IPS DF 6.9 (cell line): ENCODE measurements at regions not wholly inside any gene's neighbourhood (a gene's known extent, or its start where the extent isn't known, plus 50 kb on each side); places are given as distances from the start of the nearest gene placed in this dataset.

Experiments
- DNase-seq: peaks from one replicate; pipeline ENCODE4 v3.0.0-alpha.2; 2013; ENCODE audit warnings: low read depth, low spot score
- H3K27ac ChIP-seq: one replicate; pipeline ENCODE4 v1.5.1; 2013; ENCODE audit warnings: low read length, control low read depth
- H3K27me3 ChIP-seq: 2 replicates; pipeline ENCODE4 v1.6.1; 2013; ENCODE audit warnings: mild to moderate bottlenecking, low read length; ENCODE audit not compliant: control insufficient read depth, insufficient read depth
- H3K36me3 ChIP-seq: 2 replicates; pipeline ENCODE4 v1.6.1; 2013; ENCODE audit warnings: low read length; ENCODE audit not compliant: control insufficient read depth, insufficient read depth
- H3K4me1 ChIP-seq: 2 replicates; pipeline ENCODE4 v1.6.1; 2013; ENCODE audit warnings: low read length; ENCODE audit not compliant: control insufficient read depth, insufficient read depth
- H3K4me3 ChIP-seq: 2 replicates; pipeline ENCODE4 v1.5.1; 2013; ENCODE audit warnings: mild to moderate bottlenecking, low read length
- H3K9me3 ChIP-seq: 2 replicates; pipeline ENCODE4 v1.6.1; 2013; ENCODE audit warnings: low read length, inconsistent platforms; ENCODE audit not compliant: control insufficient read depth, insufficient read depth
- WGBS: extraction: QIAGEN DNeasy Blood & Tissue Kit; methylation state at CpG from one replicate; pipeline ENCODE4 v1.1.7; 2013; ENCODE audit warnings: mixed read lengths, missing lambda C conversion rate; ENCODE audit not compliant: insufficient read length, insufficient coverage; 5-methylcytosine and 5-hydroxymethylcytosine counted together

DNA sequence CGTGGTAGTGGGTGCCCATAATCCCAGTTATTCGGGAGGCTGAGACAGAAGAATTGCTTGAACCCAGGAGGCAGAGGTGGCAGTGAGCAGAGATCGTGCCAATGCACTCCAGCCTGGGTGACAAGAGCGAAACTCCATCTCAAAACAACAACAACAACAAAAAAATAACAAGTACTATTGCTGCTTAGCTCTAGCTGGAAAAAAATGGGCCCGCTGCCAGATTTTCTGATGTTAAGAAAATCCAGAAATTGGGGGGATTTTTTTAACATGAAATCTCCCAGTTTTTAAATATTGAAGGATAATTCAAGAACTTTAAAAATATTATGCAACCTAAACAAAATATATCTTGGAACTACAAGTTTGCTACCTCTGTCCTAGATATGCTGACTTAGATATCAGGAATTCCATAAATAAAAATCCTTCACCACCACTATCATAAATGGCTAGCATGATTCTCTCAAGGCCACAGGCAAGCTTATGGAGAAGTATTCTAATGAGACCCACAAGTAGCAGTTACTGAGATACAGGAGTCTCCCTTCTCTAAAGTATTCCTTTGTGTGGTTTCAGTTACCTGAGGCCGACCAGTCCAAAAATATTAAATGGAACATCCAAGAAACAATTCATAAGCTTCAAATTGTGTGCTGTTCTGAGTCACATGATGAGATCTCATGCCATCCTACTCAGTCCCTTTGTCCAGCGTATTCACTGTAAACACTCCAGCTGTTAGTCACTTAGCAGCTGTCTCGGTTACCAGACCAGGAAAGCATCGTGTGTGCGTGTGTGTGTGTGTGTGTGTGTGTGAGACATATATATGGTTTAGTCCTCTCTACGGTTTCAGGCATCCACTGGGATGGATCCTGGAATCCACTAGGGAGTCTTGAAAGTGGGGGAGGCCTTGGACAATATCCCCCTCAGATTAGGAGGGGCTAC is 277.2 kb downstream of the TBL1XR1 start:
- no peak overlapping the region for H3K27ac ChIP-seq
- peaks cover 9% of the 10 kb centered on the region; the same call in 1 of the 2 replicates for H3K4me1 ChIP-seq
- H3K27me3 ChIP-seq, result no peaks in the 10 kb centered on the region
- H3K36me3 ChIP-seq, result no peaks in the 10 kb centered on the region
- no peak for DNase-seq
- WGBS, result no CpG with 5 or more reads among the region's 11 CpGs
- no peaks in the 10 kb centered on the region for H3K9me3 ChIP-seq
- no peak overlapping the region for H3K4me3 ChIP-seq

DNA sequence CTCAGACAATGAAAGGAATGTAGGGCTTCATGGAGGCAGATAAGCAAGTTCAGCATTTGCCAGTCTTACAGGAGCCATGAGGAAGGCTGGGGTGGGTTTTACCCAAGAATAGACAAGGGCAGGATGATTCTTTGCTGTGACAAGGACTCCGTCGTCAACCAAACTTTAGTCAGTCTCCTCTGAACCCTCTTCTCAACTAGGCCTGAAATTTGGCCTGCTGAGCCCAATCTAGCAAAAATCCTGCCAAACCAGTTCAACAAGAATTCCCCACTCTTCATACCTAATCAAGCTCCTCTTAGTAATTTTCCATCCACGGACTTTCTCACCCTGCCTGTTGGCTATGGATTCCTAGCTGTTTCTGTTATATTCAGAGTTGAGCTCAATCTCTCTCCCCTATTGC is 280.5 kb downstream of the TBL1XR1 start:
- Histone ChIP-seq H3K9me3 (no peaks in the 10 kb centered on the region), H3K36me3 (no peaks in the 10 kb centered on the region), H3K4me3 (no peak overlapping the region), H3K4me1 (peaks cover 10% of the 10 kb centered on the region; the same call in 1 of the 2 replicates), H3K27ac (no peak overlapping the region), H3K27me3 (no peaks in the 10 kb centered on the region)
- WGBS, result no CpG with 5 or more reads among the region's 3 CpGs
- peak; percentile 90 for DNase-seq

DNA sequence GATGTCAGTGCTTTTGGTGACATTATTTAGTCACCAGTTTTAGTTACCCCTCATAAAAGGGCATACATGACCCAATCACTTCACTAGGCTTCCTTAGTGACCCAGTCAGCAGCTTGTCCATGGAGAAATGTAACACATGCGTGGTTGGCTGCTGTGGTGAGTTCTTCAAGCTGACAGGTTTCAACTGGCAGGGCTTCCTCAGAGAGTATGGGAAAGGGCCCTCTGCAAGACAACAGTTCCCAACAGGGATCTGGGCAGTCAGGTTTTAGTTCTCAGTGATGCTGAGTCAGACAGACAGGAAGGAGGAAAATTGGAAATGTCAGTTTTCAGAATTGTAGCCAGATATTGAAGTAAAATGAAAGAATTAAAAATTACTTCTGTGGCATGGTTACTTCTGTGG is 282.5 kb downstream of the TBL1XR1 start:
- H3K27me3 ChIP-seq, result no peaks in the 10 kb centered on the region
- WGBS, result no CpG with 5 or more reads among the region's 1 CpG
- no peak for DNase-seq

DNA sequence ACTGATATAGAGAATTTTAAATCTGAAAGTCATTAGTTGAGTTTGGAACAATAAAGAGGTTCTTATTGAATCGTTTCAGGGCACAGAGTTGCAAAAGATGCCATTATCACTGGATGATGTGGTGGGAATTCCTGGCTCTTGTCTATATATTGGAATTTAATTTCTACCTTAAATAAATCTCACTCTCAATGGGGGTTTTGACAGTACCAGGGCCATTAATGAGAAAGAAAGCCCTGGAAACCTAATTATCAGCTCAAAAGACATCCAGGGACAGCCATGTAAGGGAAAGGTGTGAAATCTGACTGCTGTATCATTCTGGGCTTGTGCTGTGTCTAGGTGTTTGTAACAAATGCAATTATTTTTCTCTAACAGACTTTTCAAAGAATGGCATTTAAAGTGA is 285.7 kb downstream of the TBL1XR1 start:
- H3K4me3 ChIP-seq, result no peak overlapping the region
- H3K27ac ChIP-seq, result no peak overlapping the region
- no peak for DNase-seq
- H3K27me3 ChIP-seq, result no peaks in the 10 kb centered on the region
- no CpG with 5 or more reads among the region's 1 CpG for WGBS
- H3K9me3 ChIP-seq, result no peaks in the 10 kb centered on the region
- no peaks in the 10 kb centered on the region for H3K36me3 ChIP-seq
- H3K4me1 ChIP-seq, result peaks cover 4% of the 10 kb centered on the region; the same call in 1 of the 2 replicates

More for the DNA sequence above, 282.5 kb downstream of the TBL1XR1 start:
- H3K36me3 ChIP-seq, result no peaks in the 10 kb centered on the region
- no peak overlapping the region for H3K4me3 ChIP-seq
- no peaks in the 10 kb centered on the region for H3K9me3 ChIP-seq
- H3K27ac ChIP-seq, result no peak overlapping the region
- peaks cover 10% of the 10 kb centered on the region; the same call in 1 of the 2 replicates for H3K4me1 ChIP-seq

DNA sequence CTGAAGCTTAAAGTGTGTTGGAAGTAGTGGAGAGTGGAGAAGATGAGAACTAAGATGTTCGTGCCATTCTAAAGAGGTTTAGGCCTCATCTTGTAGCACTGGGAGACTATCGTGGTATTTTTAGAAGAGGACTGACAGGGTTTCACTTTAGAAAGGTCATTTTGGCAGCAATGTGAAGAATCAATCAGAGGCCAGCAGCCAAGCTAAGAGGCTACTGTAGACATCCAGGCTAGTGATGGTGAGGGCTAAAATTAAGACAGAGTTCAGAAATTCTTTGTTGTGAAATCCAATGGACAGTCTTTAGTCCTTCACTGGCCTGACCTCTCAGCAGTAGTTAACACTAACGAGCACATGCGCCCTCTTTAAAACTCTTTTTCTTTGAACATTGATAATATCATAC is 288.2 kb downstream of the TBL1XR1 start:
- Histone ChIP-seq H3K4me3 (no peak overlapping the region), H3K36me3 (no peaks in the 10 kb centered on the region), H3K4me1 (peaks cover 1% of the 10 kb centered on the region; the same call in 1 of the 2 replicates), H3K27ac (no peak overlapping the region), H3K27me3 (no peaks in the 10 kb centered on the region), H3K9me3 (no peaks in the 10 kb centered on the region)
- no peak for DNase-seq
- no CpG with 5 or more reads among the region's 4 CpGs for WGBS

DNA sequence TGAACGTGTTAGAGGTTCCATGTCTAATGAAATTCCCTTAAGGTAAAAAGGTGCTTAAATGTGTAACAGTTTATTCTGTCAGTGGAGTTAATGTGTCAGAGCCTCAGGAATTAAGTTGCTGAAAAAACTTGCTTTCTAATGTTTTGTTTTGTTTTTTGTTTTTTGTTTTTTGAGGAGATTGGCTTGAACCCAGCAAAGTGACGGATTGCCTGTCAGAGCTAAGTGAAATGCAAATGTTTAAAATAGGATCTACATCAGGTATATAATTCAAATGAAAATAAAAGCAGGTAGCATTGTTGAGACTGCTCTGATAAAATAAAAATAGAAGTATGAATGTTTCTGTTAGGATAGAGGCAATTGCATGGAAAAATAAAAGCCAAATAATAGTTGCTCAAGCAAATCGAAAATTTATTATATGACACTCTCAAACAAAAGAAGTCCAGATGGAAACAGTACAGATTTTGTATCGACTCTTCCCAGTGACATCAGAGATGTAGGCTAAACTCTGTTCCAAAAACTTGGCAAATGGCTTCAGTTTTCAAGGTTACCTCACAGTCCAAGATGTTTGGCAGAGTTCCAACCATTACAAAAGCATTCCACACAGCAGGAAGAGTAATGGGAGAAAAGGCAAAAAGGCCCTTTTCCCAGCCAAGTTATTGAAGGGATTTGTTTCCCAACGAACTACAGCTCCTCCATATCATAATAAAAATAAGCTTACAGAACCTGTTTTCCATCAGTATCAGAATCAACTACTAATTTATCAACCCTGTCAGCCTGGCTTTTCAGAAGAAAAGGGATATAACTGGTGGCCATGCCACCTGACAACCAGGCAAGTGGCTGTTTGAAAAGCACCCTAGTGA is 291.0 kb downstream of the TBL1XR1 start:
- no peaks in the 10 kb centered on the region for H3K27me3 ChIP-seq
- no peaks in the 10 kb centered on the region for H3K36me3 ChIP-seq
- DNase-seq, result no peak
- no peaks in the 10 kb centered on the region; the same call in 1 of the 2 replicates for H3K4me1 ChIP-seq
- WGBS, result no CpG with 5 or more reads among the region's 5 CpGs
- no peaks in the 10 kb centered on the region for H3K9me3 ChIP-seq
- H3K27ac ChIP-seq, result no peak overlapping the region
- H3K4me3 ChIP-seq, result no peak overlapping the region

DNA sequence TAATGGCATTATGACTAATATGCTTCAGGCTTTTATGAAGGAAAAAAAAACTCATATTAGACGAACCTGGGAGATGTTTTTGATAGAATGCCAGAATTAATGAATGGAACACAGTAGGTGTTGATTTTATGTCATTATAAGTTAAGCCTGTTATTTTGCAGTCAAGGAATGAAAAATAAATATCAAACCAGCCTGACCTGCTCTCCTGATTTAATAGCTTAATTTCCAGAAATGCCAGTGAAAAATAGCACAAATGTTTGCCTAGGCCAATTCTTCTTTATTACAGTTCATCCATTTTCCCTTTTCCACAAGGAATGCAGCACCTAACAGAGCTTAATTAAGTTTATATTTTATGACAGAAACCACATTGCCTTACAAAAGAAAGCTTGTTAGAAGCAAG is 292.0 kb downstream of the TBL1XR1 start:
- Histone ChIP-seq H3K4me1 (no peaks in the 10 kb centered on the region; the same call in 1 of the 2 replicates), H3K9me3 (no peaks in the 10 kb centered on the region), H3K27me3 (no peaks in the 10 kb centered on the region), H3K4me3 (no peak overlapping the region), H3K36me3 (no peaks in the 10 kb centered on the region), H3K27ac (no peak overlapping the region)
- whole genome bisulfite sequencing, result no CpG with 5 or more reads among the region's 1 CpG
- DNase-seq, result no peak

DNA sequence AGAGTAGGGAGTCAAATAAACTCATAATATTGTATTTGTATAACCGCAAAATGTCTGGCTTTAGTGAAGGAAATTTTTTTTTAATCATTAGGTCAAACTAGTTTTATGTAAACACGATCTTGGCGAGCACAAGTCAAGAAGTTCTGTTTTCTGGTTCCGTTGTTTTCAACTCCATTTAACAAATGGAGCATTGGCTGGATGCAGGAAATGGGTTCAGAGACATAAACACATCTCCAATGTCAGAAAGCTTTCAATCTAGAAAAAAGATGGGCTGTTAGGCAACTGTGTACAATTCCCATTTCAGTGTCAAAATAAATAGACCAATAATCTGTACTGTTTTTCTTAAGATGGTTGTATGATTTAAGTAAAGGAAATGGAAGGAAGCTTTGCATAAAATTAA is 292.8 kb downstream of the TBL1XR1 start:
- no peaks in the 10 kb centered on the region; the same call in 1 of the 2 replicates for H3K4me1 ChIP-seq
- no peak overlapping the region for H3K27ac ChIP-seq
- no CpG with 5 or more reads among the region's 4 CpGs for WGBS
- no peak overlapping the region for H3K4me3 ChIP-seq
- H3K27me3 ChIP-seq, result no peaks in the 10 kb centered on the region
- no peaks in the 10 kb centered on the region for H3K36me3 ChIP-seq
- DNase-seq, result no peak
- H3K9me3 ChIP-seq, result no peaks in the 10 kb centered on the region

DNA sequence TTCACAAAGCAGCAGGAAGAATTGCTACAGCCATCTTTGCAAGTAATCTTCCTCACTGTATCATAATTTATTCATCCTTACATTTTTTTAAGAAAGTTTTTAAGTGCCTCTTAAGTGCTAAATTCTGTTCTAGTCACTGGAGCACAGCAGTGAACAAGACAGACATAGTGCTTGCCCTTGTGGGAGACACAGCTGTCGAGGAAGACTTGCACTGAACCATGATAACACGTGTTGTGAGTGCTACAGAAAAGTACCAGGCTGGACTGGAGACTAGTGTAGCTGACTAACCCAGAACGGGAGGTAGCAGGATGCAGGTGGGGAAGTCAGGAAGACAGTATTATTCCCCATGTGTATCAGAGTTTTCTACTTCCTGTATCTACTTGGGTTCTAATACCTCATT is 300.6 kb downstream of the TBL1XR1 start:
- no peaks in the 10 kb centered on the region for H3K36me3 ChIP-seq
- no peaks in the 10 kb centered on the region for H3K9me3 ChIP-seq
- H3K4me1 ChIP-seq, result peaks cover 1% of the 10 kb centered on the region; the same call in 1 of the 2 replicates
- no peak for DNase-seq
- H3K27ac ChIP-seq, result no peak overlapping the region
- H3K4me3 ChIP-seq, result no peak overlapping the region
- no peaks in the 10 kb centered on the region for H3K27me3 ChIP-seq
- WGBS, result no CpG with 5 or more reads among the region's 3 CpGs

DNA sequence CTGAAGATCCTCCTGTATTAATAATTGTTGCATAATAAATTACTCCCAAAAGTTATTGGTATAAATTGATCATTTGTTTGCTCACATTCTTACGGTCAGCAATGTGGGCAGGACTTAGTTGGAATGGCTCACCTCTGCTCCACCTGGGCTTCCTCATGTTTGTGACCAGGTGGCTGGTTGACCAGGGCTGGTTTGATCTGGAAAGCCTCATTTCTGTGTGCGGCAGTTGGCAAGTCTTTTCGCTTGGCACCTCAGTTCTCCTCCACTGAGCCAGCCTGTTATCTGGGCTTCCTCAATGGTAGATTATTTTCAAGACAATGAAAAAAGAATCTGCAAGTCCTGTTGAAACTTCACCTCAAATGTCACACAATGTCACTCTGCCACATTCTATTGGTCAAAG is 301.1 kb downstream of the TBL1XR1 start:
- no CpG with 5 or more reads among the region's 3 CpGs for WGBS
- Histone ChIP-seq H3K4me1 (peaks cover 1% of the 10 kb centered on the region; the same call in 1 of the 2 replicates), H3K36me3 (no peaks in the 10 kb centered on the region), H3K27ac (no peak overlapping the region), H3K9me3 (no peaks in the 10 kb centered on the region), H3K4me3 (no peak overlapping the region), H3K27me3 (no peaks in the 10 kb centered on the region)
- DNase-seq, result no peak
